Right atrium auricular region (tissue), 2 donors: ENCODE measurements at regions not wholly inside any gene's neighbourhood (a gene's known extent, or its start where the extent isn't known, plus 50 kb on each side); places are given as distances from the start of the nearest gene placed in this dataset.
A peak's percentile ranks its signal among the peaks of the same experiment; 100 is the strongest.

Source experiments
- DNase-seq: peaks from one replicate; pipeline ENCODE4 v3.0.0-alpha.2; 2019; ENCODE audit warnings: low spot score
- H3K27ac ChIP-seq, 2 donors: fragments of 200-600 bp; sonication (generic); 1 replicate in 1 of 2; 2 replicates in 1 of 2; pipeline ENCODE4 v1.5.1; 2016 to 2019
- H3K27me3 ChIP-seq, 2 donors: fragments of 200-600 bp; sonication (generic); one replicate each; pipeline versions ENCODE4 v1.5.1 to v1.6.0; 2017 to 2019
- H3K36me3 ChIP-seq: fragments of 200-600 bp; sonication (generic); one replicate; pipeline ENCODE4 v1.5.1; 2016
- H3K4me1 ChIP-seq, 2 donors: fragments of 200-600 bp; sonication (generic); one replicate each; pipeline versions ENCODE4 v1.5.1 to v1.6.0; 2017 to 2019
- H3K4me3 ChIP-seq, 2 donors: fragments of 200-600 bp; sonication (generic); 1 replicate in 1 of 2; 2 replicates in 1 of 2; pipeline ENCODE4 v1.5.1; 2017 to 2019; ENCODE audit warnings: mild to moderate bottlenecking in 1 of 2, moderate library complexity in 1 of 2
- H3K9me3 ChIP-seq, 2 donors: fragments of 200-600 bp; sonication (generic); one replicate each; pipeline ENCODE4 v1.5.1; 2019
- TF ChIP-seq, protein P1 (sequence below), 2 donors: fragments of 200-600 bp; sonication (generic); IDR thresholded peaks; one replicate each; pipeline ENCODE4 v1.5.1; 2019; ENCODE audit warnings: antibody characterized with exemption in 2 of 2

GRCh38 chr15:38868326-38869114, 303.9 kb upstream of the RASGRP1 start:
- H3K36me3 ChIP-seq, result no peaks in the 10 kb centered on the region
- DNase-seq, result peak; percentile 87

DNA sequence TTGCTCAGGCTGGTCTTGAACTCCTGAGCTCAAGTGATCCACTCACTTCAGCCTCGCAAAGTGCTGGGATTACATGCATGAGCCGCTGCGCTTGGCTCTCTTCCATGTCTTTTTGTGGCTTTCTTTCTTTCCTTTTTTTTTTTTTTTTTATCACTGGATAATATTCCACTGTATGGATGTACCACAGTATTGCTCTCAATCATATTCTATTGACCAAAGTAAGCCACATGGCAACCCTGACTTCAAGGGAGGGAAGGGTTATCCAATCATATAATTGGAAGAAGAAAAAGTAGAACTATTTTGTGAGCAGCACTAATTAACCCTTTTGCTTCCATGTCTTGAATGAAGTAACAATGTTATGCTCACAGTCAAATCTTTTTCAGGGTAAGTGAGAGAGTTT, 307.0 kb upstream of the RASGRP1 start:
- Histone ChIP-seq H3K27ac (no peak overlapping the region), H3K27me3 (no peaks in the 10 kb centered on the region), H3K4me1 (no peaks in the 10 kb centered on the region), H3K9me3 (peaks cover 0 to 6% of the 10 kb centered on the region in 2 donors), H3K36me3 (no peaks in the 10 kb centered on the region), H3K4me3 (no peak overlapping the region)
- DNase-seq, result no peak
- TF ChIP-seq, protein P1, sequence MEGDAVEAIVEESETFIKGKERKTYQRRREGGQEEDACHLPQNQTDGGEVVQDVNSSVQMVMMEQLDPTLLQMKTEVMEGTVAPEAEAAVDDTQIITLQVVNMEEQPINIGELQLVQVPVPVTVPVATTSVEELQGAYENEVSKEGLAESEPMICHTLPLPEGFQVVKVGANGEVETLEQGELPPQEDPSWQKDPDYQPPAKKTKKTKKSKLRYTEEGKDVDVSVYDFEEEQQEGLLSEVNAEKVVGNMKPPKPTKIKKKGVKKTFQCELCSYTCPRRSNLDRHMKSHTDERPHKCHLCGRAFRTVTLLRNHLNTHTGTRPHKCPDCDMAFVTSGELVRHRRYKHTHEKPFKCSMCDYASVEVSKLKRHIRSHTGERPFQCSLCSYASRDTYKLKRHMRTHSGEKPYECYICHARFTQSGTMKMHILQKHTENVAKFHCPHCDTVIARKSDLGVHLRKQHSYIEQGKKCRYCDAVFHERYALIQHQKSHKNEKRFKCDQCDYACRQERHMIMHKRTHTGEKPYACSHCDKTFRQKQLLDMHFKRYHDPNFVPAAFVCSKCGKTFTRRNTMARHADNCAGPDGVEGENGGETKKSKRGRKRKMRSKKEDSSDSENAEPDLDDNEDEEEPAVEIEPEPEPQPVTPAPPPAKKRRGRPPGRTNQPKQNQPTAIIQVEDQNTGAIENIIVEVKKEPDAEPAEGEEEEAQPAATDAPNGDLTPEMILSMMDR (IDR thresholded peaks at IDR 0.05), result no peak

More at GRCh38 chr15:38868326-38869114, 303.9 kb upstream of the RASGRP1 start:
- Histone ChIP-seq H3K4me1 (peaks cover 0 to 5% of the 10 kb centered on the region in 2 donors), H3K9me3 (peaks cover 0 to 6% of the 10 kb centered on the region in 2 donors), H3K27ac (no peak overlapping the region), H3K27me3 (no peaks in the 10 kb centered on the region), H3K4me3 (no peak overlapping the region)
- TF ChIP-seq, protein P1 (IDR thresholded peaks at IDR 0.05), result no peak

DNA sequence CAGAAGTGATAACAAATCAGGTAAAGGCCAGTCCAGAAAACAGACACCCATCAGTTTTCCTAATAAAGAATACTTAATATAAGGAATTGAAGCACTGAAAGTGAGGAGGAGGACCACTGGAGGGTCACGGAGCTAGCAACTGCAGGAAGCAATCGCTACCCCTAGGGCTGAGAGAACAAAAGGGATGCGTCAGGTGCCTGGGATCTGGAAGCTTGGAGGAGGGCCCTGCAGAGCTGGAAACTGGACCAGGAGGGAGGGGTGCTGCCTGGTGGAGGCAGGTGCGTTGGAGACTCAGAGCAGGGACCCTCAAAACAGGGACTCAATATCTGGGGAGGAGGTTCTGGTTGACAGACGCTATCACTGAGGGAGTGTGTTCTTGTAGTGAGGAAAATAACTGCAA, 308.1 kb upstream of the RASGRP1 start:
- TF ChIP-seq, protein P1 (IDR thresholded peaks at IDR 0.05), result no peak
- Histone ChIP-seq H3K4me1 (no peaks in the 10 kb centered on the region), H3K36me3 (no peaks in the 10 kb centered on the region), H3K9me3 (peaks cover 0 to 6% of the 10 kb centered on the region in 2 donors), H3K4me3 (no peak overlapping the region), H3K27me3 (no peaks in the 10 kb centered on the region), H3K27ac (peak overlapping the region in 1 of 2 donors; percentile 22)
- no peak for DNase-seq

DNA sequence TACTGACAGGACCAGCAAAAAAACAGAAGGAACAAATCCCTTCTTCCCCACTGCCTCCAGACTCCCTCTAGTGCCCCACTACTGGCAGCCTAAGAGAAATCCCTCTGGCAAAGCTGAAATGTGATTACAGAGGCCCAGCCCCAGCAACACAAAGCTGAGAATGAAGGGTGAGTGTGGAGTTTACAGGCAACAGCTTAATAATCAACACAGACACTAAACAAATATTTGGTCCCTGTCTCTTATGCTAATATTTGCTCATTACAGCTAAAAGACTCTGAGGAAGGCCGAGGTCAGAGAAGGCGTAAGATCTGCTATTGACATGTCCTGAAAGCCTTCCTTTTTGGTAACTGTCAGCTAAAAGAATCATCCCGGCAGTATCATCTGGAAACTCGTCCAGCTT, 308.5 kb upstream of the RASGRP1 start:
- no peaks in the 10 kb centered on the region for H3K4me1 ChIP-seq
- TF ChIP-seq, protein P1 (IDR thresholded peaks at IDR 0.05), result no peak
- H3K4me3 ChIP-seq, result no peak overlapping the region
- peak overlapping the region in 1 of 2 donors; percentile 22 for H3K27ac ChIP-seq
- no peaks in the 10 kb centered on the region for H3K27me3 ChIP-seq
- DNase-seq, result no peak
- peaks cover 0 to 6% of the 10 kb centered on the region in 2 donors for H3K9me3 ChIP-seq
- H3K36me3 ChIP-seq, result no peaks in the 10 kb centered on the region

GRCh38 chr15:38874464-38874863, 309.9 kb upstream of the RASGRP1 start:
- TF ChIP-seq, protein P1 (IDR thresholded peaks at IDR 0.05), result no peak
- no peak overlapping the region for H3K4me3 ChIP-seq
- H3K4me1 ChIP-seq, result no peaks in the 10 kb centered on the region
- H3K27me3 ChIP-seq, result no peaks in the 10 kb centered on the region
- DNase-seq, result no peak
- no peak overlapping the region for H3K27ac ChIP-seq
- no peaks in the 10 kb centered on the region for H3K36me3 ChIP-seq
- H3K9me3 ChIP-seq, result peaks cover 0 to 6% of the 10 kb centered on the region in 2 donors
